Retinal pigment epithelial cell (primary cell): ENCODE measurements at regions not wholly inside any gene's neighbourhood (a gene's known extent, or its start where the extent isn't known, plus 50 kb on each side); places are given as distances from the start of the nearest gene placed in this dataset.

Source experiments
- DNase-seq: peaks from one replicate; pipeline ENCODE4 v3.0.0-alpha.2; 2010; ENCODE audit warnings: low read depth
- H3K4me3 ChIP-seq: 2 replicates; pipeline ENCODE4 v1.5.1; 2011; ENCODE audit warnings: mild to moderate bottlenecking, low read length, control low read depth, moderate library complexity
- TF ChIP-seq, protein P1 (sequence below): conservative IDR thresholded peaks from 2 replicates; pipeline ENCODE4 v1.5.1; 2011; ENCODE audit warnings: low read depth, low read length, control low read depth, inconsistent platforms

DNA sequence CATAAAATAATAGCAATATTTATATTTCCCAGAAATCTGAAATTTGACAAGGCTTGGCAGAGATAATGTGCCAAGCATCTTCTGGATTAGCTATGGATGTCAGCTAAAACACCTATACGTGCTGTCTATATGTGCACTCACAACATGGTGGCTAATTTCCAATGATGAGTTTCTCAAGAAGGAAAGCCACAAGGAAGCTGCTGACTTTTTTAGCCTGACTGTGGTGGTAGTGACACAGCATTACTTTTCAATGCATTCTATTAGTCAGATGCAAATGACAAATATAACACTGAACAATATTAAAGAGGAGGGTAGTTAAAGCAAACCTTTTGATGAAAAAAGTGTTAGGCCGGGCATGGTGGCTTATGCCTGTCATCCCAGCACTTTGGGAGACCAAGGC lies 101.7 kb upstream of the CCDC54 start:
- DNase-seq = no peak
- no peak overlapping the region for H3K4me3 ChIP-seq
- TF ChIP-seq, protein P1, sequence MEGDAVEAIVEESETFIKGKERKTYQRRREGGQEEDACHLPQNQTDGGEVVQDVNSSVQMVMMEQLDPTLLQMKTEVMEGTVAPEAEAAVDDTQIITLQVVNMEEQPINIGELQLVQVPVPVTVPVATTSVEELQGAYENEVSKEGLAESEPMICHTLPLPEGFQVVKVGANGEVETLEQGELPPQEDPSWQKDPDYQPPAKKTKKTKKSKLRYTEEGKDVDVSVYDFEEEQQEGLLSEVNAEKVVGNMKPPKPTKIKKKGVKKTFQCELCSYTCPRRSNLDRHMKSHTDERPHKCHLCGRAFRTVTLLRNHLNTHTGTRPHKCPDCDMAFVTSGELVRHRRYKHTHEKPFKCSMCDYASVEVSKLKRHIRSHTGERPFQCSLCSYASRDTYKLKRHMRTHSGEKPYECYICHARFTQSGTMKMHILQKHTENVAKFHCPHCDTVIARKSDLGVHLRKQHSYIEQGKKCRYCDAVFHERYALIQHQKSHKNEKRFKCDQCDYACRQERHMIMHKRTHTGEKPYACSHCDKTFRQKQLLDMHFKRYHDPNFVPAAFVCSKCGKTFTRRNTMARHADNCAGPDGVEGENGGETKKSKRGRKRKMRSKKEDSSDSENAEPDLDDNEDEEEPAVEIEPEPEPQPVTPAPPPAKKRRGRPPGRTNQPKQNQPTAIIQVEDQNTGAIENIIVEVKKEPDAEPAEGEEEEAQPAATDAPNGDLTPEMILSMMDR = no peak

DNA sequence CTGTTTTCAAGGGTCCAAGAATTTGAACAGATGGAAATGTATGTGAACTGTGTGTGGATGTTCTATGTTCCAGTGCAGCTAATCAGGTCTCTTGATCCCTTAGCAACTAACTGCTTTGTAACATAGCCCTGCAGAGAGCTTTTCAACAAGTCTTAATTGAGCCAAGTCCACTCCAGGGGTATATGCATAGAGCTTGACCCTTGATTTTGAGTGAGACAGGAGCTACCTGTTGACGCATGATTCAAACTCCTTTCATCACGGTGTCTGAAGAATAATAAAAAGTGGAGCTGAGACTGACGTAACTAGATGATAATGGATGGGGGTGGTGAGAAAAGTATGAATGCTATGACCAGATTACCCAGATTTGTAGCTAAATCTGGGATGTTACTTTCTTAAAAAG lies 93.3 kb upstream of the CCDC54 start:
- DNase-seq = no peak
- H3K4me3 ChIP-seq = no peak overlapping the region
- TF ChIP-seq, protein P1 = no peak

DNA sequence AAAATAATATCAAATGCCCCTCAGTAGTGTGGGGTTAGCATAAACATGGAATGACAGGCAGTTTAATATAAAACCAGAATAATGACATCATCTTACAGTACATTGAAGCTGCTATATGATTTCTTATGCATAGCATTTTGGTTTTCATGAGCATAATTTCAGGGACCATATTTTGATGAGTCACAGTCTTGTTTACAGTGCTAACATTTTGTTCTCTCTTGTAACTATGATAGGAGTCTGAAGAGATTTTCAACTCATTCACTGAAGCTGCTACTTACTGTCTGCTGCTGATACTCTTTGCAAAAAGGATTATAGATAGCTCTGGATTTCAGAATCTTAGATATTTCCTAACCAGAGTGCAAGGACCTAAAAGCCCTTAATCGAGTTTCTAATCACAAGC lies 92.6 kb upstream of the CCDC54 start:
- TF ChIP-seq, protein P1 = no peak
- H3K4me3 ChIP-seq = no peak overlapping the region
- no peak for DNase-seq

DNA sequence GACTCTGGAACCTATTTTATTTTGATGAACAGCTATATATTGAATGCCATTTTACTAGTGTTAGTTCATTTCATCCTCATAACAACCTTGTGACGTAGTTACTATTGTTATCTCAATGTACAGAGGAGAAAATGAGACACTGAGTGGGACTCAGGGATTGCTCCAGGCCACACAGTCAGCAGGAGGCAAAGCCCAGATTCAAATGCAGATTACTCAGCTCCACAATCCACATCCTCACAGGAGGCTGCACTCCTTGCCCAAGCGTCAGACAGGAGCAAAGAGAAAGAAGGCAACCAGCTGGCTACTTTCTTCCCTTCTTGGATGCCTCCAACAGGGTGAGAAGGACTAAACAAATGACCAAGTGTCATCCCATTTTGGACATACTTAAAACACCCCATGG lies 92.0 kb upstream of the CCDC54 start:
- DNase-seq = no peak
- H3K4me3 ChIP-seq = no peak overlapping the region
- TF ChIP-seq, protein P1 = no peak

DNA sequence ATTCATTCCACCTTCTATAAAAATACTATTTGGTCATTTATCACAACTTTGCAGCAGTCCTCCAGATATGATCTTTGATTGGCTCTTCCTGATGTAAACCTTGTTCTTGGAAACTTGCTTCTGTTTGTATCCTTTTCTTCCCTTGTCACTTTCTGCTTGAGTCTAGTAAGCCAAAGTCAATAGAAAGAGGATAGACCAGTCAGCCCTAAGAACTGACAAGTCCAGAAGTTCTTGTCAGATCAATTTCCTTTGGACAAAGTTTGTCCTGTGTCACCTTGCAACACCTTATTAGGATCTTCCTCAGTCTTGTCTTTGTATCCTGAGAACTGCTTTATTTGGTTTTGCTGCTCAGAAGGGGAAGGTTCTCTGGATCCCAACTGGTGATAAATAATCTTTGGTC lies 87.9 kb upstream of the CCDC54 start:
- TF ChIP-seq, protein P1 = no peak
- DNase-seq = no peak
- no peak overlapping the region for H3K4me3 ChIP-seq

DNA sequence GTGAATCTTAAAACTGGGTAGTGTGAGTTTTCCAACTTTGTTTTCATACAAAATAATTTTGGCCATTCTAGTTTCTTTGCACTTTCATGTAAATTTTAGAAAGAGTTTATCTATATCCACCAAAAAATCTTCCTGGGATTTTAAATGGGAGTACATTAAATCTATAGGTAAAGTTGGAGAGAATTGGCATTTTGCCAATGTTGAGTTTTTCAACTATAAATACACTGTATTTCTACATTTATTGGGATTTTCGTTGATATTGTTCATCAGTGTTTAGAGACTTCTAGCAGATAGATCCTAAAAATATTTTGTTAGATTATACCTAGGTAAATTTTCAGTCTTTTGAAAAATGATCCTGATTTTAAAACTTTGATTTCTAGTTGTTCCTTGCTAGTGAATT lies 83.1 kb upstream of the CCDC54 start:
- no peak for DNase-seq
- no peak overlapping the region for H3K4me3 ChIP-seq
- TF ChIP-seq, protein P1 = no peak

DNA sequence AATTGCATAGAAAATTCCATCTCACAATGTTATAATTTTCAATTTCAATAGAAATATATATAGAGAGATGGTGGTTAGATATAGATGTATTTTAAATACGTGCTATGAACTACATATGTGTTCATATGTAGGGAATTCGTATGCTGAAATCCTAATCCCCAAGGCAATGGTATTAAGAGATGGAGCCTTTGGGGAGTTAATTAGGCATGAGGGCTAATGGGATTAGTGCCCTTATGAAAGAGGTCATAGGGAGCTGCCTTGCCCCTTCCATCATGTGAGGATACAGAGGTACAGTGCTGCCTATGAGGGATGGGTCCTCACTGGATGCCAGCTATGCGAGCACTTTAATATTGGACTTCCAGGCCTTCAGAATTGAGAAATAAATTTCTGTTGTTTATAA lies 79.6 kb upstream of the CCDC54 start:
- no peak overlapping the region for H3K4me3 ChIP-seq
- DNase-seq = peak; percentile 20
- TF ChIP-seq, protein P1 = no peak
